Prostate gland (tissue), 1 donor: ENCODE measurements at regions not wholly inside any gene's neighbourhood (a gene's known extent, or its start where the extent isn't known, plus 50 kb on each side); places are given as distances from the start of the nearest gene placed in this dataset.

ENCODE experiments used
- POLR2A ChIP-seq: fragments of 450-650 bp; IDR thresholded peaks from one replicate; pipeline ENCODE4 v1.6.1; 2016; ENCODE audit warnings: antibody characterized with exemption, mild to moderate bottlenecking
- POLR2AphosphoS5 ChIP-seq: sonication (generic); formaldehyde crosslinking; IDR thresholded peaks from one replicate; pipeline ENCODE4 v1.6.1; 2017; ENCODE audit warnings: antibody characterized with exemption

GRCh38 chr5:158143081-158143480 is 284.1 kb upstream of the CLINT1 start:
- TF ChIP-seq POLR2A (no peak), POLR2AphosphoS5 (no peak)
